ENCODE measurements at regions not wholly inside any gene's neighbourhood (a gene's known extent, or its start where the extent isn't known, plus 50 kb on each side); places are given as distances from the start of the nearest gene placed in this dataset.

GRCh38 chr12:125568306-125568705 is 503.1 kb downstream of the AACS start:
- no peak for DNase-seq (ENCODE audit: low read depth)
- TF ChIP-seq, protein P1, sequence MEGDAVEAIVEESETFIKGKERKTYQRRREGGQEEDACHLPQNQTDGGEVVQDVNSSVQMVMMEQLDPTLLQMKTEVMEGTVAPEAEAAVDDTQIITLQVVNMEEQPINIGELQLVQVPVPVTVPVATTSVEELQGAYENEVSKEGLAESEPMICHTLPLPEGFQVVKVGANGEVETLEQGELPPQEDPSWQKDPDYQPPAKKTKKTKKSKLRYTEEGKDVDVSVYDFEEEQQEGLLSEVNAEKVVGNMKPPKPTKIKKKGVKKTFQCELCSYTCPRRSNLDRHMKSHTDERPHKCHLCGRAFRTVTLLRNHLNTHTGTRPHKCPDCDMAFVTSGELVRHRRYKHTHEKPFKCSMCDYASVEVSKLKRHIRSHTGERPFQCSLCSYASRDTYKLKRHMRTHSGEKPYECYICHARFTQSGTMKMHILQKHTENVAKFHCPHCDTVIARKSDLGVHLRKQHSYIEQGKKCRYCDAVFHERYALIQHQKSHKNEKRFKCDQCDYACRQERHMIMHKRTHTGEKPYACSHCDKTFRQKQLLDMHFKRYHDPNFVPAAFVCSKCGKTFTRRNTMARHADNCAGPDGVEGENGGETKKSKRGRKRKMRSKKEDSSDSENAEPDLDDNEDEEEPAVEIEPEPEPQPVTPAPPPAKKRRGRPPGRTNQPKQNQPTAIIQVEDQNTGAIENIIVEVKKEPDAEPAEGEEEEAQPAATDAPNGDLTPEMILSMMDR (conservative IDR thresholded peaks at IDR 0.05; ENCODE audit: low read length), result no peak
- no peak overlapping the region for H3K4me3 ChIP-seq (ENCODE audit: low read length)

- no peak for DNase-seq (ENCODE audit: low read depth)
- no peak overlapping the region for H3K4me3 ChIP-seq (ENCODE audit: low read length)
- TF ChIP-seq, protein P1 (conservative IDR thresholded peaks at IDR 0.05; ENCODE audit: low read length), result no peak
Measured at GRCh38 chr12:125573271-125573670, 508.0 kb downstream of the AACS start.

- no peak overlapping the region for H3K4me3 ChIP-seq (ENCODE audit: low read length)
- TF ChIP-seq, protein P1 (conservative IDR thresholded peaks at IDR 0.05; ENCODE audit: low read length), result no peak
- no peak for DNase-seq (ENCODE audit: low read depth)
Measured at GRCh38 chr12:125577334-125577733, 512.1 kb downstream of the AACS start.

DNA sequence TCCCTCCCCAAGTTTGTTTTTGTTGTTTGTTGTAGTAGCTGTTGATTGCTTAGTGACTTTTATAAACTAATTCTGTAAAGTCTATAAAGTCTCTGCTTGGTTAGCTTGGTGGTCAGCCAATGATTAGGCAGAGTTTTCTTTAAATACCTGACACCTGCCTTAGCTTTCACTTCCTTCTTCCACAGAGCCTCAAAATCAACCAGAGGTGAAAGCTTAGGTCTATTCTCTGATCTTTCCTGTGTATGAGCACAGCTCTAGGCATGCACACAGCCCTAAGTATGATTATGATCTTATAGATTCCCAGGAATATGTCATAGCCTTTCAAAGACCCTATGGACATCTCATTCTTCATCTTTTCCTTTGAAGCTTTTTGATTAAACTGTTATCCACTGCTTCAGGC is 514.7 kb downstream of the AACS start:
- TF ChIP-seq, protein P1 (conservative IDR thresholded peaks at IDR 0.05; ENCODE audit: low read length), result no peak
- no peak for DNase-seq (ENCODE audit: low read depth)

GRCh38 chr12:125583071-125583470 is 517.8 kb downstream of the AACS start:
- no peak for DNase-seq (ENCODE audit: low read depth)
- no peak overlapping the region for H3K4me3 ChIP-seq (ENCODE audit: low read length)
- TF ChIP-seq, protein P1 (conservative IDR thresholded peaks at IDR 0.05; ENCODE audit: low read length), result no peak

More for the DNA sequence above, 514.7 kb downstream of the AACS start:
- H3K4me3 ChIP-seq (ENCODE audit: low read length), result no peak overlapping the region

GRCh38 chr12:125586441-125586840 is 521.2 kb downstream of the AACS start:
- TF ChIP-seq, protein P1 (conservative IDR thresholded peaks at IDR 0.05; ENCODE audit: low read length), result no peak
- no peak for DNase-seq (ENCODE audit: low read depth)
- H3K4me3 ChIP-seq (ENCODE audit: low read length), result no peak overlapping the region

DNA sequence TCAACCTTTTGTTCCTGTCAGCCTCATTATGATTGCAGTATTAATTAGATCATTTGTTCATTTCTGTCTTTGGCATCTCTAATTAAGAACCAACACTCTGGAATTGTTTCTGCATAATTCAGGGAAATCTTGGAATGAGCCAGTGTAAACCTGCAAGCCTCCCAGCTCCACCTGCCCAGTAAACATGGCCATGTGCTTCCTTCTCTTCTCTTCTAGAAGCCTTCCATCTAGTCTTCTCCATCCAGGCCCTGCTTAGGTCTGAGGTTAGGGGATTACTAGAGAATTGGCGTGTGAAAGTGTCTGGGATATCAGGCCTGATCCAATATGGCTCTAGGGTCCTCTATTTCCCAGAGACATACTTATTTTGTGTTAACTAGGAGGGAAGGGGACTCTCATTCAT is 528.0 kb downstream of the AACS start:
- TF ChIP-seq, protein P1 (conservative IDR thresholded peaks at IDR 0.05; ENCODE audit: low read length), result no peak

More for the DNA sequence above, 528.0 kb downstream of the AACS start:
- no peak overlapping the region for H3K4me3 ChIP-seq (ENCODE audit: low read length)
- DNase-seq (ENCODE audit: low read depth), result no peak

Measured in AG10803 (cell line).